ENCODE measurements at regions not wholly inside any gene's neighbourhood (a gene's known extent, or its start where the extent isn't known, plus 50 kb on each side); places are given as distances from the start of the nearest gene placed in this dataset.

GRCh38 chr2:84314250-84314649, 144.8 kb downstream of the SUCLG1 start:
- TF ChIP-seq GATA2 (IDR thresholded peaks at IDR 0.05; ENCODE audit: low read depth, low read length) (no peak), GATA3 (IDR thresholded peaks at IDR 0.05; ENCODE audit: low read depth, low read length) (no peak)

All from SH-SY5Y (cell line).